ENCODE measurements at regions not wholly inside any gene's neighbourhood (a gene's known extent, or its start where the extent isn't known, plus 50 kb on each side); places are given as distances from the start of the nearest gene placed in this dataset.
"Not testable (repeated sequence)": the region's sequence is repeated elsewhere in the genome, so short reads cannot be mapped to it uniquely, and the experiment has no call there.

DNA sequence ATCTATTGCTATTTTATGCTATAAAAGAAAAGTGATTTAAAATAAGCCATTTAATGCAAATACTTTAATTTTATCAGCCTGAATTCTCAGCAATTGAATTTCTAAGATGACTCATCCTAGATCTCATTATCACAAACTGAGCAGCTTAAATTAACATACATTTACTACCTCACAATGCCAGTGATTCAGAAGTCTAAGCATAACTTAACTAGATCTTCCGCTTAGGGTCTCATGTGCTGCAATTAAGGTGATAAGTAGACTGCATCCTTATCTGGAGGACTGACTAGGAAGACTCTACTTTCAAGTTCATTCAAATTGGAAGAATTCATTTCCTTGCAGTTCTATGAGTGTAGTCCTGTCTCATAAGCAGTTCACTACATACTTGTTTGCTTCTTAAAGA, 286.6 kb downstream of the COL11A1 start:
- no peak for DNase-seq

DNA sequence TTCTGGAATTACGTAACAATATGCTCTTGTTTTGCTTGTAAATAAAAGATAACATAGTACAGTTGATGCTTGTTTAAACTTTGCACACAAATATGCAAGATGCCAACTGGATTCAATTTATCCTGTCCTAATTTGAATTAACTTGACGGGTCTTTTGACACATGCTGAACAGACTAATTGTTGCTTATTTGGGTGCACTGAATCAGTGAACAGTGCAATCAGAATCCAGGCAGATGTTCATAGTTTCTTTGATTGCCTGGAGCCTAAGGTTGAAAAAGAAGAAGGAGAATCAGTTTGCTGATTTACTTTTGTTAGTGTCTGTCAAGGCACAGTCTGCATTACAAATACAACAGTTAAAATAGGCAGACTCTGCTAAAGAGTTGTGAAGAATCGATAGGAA, 307.9 kb downstream of the COL11A1 start:
- DNase-seq = no peak

DNA sequence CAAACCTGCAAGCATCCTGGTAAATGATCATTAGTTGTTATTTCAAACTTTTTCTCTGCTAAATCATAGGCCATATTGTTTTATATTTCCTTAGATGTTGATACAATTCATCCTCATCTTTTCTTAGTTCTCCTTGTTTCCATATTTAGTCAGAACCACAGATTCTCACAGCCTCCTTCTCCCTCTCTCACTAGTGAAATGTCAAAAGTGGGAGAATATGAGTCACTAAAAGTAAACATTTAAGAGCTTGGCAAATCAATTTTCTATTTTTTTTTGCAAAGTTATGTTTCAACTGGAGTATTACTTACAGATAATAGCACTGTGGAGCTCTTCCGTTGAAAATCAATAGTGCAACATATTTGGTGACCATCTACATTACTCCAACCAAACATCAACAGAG, 308.8 kb downstream of the COL11A1 start:
- no peak for DNase-seq

DNA sequence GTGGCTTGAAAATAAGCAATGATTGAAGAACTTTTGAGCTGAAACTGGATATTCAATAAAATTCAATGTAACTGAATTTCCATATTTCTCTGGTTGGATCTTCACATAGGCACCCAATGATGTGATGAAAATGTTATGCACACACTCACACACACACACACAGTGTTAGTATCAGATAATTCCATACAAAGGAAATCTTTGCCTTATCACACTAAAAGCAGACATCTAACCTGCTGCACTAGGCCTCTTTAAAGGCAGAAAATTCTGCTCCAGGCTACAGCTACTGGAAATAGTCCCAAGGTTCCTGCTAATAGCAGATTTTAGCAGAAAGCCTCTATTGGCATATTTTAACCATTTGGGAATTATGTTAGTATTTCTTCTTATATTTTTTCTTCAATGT, 309.6 kb downstream of the COL11A1 start:
- DNase-seq = no peak

DNA sequence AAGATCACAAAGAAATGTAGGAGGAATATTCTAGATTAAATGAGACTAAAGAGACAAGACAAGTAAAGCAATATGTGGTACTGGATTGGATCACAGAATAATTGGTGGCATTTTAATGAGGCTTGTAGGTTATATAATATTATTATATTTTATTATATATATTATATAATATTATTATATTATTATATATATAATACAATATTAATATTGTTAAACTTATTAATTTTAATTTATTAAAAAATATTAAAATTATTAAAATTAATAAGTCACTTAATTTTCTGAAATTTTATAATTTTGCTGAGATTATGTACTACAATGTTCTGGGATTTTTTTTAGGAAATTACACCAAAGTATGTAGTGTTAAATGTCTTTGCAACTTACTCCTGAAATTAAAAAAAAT, 311.9 kb downstream of the COL11A1 start:
- no peak for DNase-seq

DNA sequence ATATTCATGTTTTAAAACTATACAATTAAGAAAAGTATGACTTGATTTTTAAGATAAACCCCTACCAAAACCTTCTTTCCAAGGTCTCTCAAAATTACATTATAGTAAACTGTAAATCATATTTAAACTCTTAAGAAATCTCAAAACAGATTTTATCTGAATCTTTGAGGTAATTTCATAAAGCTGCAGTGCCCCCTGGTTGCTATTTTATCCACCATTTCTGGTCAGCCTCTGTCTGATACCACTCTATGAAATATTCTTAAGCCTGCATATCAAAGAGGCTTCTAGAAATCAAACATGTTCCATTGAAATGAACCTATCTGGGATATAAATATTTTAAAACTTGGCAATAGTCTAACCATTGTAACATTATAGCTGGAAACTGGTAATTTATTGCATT, 317.3 kb downstream of the COL11A1 start:
- peak; percentile 54 for DNase-seq

DNA sequence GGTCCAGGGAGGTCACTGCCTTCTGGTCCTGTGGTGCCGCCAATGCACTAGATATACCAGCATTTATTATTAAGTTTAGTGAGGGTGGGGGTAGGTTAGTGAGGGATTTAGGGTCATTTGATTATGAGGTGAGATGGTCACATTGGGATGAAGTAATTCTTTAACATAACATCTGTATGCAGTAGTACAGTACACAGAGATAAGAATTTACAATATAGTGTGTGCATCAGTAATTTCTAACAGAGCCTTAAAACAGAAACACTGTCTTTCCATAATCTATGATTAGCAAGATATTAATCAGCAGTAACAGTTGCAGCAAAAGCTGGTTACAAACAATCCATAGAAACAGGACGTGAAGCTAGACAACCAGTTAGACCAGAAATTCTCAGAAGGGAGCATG, 318.4 kb downstream of the COL11A1 start:
- DNase-seq = not testable (repeated sequence)

DNA sequence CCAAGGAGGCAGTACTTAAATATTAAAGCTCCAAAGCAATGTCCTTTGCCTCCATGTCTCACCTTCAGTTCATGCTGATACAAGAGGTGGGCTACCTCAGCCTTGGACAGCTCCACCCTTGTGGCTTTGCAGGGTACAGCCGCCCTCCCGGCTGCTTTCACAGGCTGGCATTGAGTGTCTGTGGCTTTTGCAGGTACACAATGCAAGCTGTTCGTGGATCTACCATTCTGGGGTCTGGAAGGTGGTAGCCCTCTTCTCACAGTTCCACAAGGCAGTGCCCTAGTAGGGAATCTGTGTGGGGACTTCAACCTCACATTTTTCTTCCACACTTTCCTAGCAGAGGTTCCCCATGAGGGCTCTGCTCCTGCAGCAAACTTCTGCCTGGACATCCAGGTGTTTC, 324.8 kb downstream of the COL11A1 start:
- DNase-seq = no peak

DNA sequence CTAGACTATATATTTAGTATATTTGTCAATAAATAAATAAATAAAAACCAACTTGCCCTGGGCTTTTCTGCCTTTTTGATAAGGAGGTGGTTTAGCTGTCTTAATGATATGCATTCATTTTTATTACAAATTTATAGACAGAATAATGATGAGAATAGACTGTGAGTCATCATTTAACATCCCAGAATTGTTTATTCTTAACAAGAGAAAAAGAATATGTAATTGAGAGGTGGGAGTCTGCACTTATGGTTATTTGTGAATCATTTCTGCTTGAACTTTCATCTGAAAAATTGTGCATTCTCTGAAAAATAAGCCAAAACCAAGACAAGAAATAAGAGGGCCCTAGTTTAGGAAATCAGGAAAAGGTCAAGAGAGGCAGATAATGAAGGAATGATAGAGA, 326.2 kb downstream of the COL11A1 start:
- no peak for DNase-seq

DNA sequence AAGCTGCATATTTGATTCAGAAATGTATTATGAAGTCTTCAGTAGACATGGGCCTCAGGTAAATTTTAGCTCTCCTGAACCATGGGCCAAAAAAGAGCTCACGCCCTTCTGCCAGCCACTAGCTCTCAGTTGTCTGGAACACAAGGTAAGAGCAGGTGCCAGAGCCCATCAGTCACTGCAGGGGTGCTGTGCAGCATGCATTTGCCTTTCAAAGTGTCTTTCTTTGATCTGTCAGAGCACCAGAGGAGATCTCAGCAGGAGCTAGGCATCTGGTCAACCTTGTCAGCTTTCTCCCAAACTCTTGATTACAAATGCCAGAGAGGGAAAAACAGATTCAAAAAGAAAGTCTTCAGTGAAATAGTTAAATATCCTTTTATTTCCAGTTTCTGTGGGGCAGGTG, 332.3 kb downstream of the COL11A1 start:
- DNase-seq = peak; percentile 96

DNA sequence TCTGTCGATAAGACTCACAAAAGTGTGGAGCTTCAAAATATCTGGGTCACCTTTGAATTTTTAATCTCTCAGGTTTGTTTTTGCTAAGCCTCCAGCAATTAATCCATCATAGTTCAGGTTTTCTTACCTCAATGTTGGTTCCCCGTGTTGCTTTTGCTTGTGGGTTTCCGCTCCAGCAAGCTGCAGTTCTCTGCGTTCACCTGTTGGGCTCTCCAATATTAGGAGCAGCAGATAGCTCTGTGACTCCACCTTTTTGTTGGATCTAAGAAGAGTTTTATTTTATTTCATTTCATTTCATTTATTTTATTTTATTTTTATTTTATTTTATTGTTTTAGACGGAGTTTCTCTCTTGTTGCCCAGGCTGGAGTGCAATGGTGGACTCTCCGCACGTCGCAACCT, 335.5 kb downstream of the COL11A1 start:
- DNase-seq = no peak

DNA sequence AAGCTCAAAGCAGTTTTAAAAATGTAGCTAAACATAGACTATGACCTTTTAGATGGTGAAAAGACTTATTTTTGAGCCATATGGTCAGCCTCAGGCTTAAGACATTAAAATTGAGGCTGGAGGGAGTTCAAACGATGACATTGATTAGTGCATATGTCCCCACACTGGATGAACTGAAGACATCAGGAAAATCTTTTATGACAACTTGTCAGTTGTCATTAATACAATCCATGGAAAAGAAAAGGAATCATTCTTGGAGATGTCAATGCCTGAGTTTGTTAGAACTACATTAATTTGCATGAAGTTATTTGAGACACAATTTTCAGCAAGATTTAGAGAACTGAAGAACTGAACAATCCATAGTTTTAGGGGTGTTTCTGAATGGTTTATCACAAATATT, 349.9 kb downstream of the COL11A1 start:
- DNase-seq = no peak

DNA sequence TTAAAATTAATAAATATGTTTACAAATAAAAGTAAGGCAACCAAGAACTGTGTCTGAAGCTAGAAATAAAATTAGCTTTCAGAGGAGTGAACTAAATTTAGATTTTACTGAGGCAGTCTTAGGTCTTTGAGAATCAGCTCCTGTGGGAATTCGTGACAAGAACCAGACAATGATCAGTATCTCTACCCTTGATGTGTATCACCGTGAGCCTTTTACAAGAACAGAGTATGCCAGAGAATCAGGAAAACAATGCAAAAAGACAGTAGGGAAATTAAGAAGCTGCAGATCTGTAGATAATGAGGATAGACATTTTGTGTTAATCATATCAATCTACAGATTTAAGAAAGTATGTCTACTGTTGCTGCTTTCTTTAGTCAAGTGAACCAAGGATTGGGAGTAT, 351.0 kb downstream of the COL11A1 start:
- no peak for DNase-seq

DNA sequence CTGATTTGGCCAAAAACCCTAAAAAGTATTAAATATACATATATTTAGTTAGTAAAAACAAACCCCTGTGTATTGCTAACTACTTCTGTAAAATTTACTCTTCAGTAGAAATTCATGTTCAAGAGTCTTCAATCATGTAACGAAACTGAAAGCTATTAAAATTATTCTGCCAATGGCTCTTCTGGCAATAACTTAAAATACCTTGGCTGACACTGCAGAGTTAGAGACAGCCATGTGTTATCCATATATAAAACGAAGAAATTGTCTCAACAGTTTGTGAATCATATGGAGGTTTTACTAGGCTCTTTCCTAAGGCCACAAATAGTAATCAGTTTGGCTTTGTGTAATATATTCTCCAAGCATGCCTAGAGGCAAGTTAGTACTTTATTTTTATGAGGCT, 357.2 kb downstream of the COL11A1 start:
- no peak for DNase-seq

DNA sequence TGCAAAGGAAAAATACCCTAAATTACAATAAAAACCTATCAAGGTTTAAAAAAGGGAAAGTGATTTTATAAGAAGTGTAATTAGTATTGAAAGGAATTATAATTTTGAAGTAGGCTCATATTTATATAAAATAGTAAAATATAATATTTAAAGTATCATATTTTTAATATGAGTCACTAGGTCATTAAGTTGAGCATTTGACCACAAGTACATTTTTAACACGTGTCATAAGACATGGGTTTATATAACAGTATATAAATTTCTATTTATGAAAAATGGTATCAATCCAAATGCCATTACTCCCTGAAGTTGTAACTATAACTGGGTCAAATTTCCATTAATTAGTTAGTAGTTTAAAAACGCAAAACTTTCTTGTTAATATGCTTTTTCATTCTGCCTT, 365.9 kb downstream of the COL11A1 start:
- DNase-seq = no peak

DNA sequence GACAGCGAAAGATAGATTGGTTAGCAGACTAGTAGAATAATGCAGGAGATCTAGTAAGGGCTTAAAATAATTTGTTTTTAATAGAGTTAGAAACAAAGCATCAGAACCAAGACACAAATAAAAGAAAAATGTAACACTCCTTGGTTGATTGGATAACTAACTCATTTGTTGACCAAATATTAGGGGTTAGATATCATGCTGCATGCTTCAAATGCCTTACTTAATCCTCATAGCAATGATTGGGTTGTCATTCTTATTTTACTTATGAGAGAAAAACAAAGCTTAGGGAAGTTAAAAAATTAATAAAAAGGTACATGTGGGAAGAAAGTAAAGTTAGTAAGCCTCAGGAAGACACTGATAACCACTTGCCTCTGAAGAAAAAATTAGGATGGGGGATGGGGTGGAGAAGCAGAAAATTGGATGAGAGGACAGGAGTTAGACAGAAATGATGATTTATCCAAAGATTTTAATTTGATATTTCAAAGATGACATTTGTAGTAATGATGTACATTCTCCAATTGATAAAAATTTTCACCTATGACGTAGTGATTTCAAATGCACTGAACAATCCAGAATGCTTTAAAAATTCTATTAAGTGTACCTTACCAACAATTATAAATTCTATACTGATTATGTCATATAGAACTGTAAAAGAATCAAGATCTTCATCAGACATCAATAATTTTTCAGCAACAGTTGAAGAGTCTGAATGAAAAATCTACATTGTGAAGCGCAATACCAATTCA, 374.7 kb downstream of the COL11A1 start:
- DNase-seq = no peak

DNA sequence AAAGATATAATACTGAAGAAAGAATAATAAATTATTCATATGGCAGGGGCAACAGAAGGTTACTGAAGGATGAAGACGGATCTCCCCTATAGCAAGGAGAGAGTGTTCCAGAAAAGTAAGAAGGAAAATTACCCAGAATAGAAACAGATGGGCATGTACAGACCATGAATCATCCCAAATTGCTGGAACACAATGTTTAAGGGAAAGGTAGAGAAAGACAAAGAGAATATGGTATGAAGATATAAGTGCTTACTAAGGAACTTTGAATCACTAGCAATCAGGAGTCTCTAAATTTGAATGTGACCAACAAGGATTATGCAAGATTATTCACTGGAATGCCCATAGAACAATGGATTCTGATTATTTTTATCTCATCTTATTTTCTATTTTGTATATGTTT, 375.4 kb downstream of the COL11A1 start:
- no peak for DNase-seq

DNA sequence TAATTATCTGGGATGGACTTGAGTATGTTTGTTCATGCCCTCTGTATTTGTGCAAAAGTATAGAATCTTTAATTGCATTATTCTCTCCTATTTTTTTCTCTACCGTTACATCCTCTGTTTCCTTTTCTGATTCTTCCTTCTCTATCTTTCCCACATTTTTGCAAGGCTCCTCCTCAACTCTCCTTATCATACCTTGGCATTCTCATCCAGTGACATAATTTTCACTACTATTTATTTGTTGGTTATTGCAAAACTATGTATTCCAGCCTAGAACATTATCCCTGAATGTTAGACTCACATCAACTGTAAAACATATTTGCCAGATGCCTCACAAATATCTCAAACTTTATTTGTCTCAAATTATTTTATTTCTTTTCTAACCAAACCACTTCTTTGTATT, 381.9 kb downstream of the COL11A1 start:
- DNase-seq = no peak

DNA sequence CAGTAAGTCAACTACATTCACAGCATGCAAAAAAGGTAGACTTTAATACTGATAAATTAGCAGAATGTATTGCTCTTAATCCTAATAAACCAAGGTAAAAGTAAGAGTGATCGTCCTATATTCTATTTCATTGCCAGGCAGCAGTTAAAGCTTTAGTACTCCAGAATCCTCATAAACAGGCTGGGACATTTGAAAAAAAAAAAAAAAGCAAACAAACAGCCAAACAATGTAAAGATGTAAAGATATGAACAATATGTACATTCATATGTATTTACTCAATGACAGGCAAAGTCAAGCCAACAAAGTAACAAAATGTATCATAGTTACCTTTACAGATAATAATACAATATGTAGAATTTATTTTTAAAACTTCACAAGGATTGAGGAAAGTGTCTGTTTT, 383.6 kb downstream of the COL11A1 start:
- DNase-seq = no peak

DNA sequence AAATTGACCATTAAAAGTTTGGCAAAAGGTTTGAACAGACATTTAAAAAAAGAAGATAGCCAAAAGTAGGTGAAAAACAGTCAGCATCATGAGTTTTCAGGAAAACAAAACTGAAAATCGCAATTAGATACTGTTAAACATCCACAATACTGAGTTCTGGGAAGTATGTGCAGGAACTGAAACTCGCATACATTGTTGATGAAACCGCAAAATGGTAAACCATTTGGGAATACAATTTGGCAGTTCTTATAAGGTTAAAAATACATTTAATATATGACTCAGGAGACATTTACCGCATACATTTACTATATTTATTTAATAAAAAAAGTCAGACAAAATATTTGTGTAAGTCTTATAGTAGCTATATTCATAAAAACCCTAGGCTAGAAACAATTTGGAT, 393.2 kb downstream of the COL11A1 start:
- DNase-seq = no peak

DNA sequence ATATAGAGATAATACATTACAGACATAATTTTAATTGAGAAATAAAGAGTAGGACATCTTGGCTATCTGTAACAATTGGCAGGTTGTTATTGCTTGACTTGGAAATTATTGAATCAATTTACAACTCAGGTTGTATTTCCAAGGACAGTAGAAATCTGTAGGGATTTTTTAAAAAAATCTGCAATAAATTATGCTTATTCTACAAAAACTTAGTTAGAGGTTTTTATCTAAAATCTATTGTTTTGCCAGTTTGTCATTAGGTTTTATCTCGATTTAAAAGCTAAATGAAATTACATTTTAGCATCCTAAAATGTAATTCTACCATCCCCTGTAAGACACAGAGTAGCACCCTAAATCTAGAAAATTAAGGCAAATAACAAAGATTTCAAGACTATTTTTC, 408.8 kb downstream of the COL11A1 start:
- no peak for DNase-seq

DNA sequence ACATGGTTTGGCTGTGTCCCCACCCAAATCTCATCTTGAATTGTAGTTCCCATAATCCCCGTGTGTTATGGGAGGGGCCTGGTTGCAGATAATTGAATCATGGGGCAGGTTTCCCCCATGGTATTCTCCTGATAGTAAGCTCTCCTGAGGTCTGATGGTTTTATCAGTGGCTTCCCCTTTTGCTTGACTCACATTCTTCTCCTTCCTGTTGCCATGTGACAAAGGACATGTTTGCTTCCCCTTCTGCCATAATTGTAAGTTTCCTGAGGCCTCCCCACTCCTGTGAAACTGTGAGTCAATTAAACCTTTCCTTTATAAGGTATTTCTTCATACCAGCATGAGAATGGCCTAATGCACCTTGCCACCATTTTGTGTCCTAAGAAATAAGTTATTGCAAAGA, 415.0 kb downstream of the COL11A1 start:
- no peak for DNase-seq

DNA sequence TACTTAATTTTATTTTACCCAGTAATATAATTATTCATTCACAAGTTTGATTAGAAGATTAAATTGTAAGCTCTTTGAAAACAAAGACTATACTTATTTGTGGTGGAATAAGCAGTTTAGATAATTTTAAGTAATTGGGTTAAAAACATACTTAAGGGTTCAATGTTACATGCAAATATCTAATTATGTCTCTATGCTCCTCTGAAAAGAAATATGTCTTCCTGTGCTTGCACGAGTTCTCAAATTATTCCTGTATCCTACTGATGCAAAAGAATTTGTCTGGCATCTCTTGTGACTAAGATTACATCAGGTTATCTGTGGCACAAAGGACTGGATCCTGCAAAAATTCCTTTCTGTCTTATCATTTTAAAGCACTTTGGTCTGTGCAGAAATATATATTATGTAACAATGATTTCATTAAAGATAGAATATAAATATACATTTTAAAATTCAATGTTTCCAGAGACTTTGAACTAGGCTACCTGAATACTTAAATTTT, 416.7 kb downstream of the COL11A1 start:
- no peak for DNase-seq

DNA sequence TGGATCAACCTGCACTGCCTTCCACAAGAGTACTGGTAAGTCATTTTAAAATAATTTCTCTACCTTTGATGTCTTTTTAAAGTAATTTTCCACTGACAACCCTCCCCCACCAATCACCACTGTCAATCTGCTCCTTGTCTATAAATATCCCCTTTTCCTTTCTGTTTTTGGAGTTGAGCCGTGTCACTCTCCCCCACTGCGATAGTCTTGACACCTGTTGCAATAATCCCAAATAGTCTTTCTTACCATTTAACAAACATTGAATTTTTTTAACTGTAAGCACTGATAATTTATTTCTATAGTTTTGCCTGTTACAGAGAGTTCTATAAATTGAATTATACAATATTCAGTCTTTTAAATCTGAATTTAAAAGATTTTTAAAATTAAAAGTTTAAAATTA, 420.9 kb downstream of the COL11A1 start:
- DNase-seq = no peak

DNA sequence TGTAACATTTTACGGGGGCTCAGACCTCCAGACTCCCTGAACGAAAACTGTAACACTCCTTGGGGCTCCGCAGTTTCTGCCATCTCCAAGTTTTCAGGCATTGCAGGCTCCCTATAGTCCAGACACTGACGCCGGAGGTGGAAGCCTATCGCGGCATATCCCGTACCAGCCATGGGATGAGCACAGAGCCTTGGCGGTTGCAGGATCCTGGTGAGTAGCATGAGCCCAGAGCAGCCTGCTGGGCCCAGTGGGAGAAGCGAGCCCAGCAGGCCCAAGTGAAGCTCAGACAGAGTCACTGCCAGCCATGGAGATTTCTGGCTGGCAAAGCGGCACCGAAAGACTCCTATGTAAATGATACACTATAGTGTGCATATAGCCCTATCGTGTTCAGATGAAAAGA, 446.8 kb downstream of the COL11A1 start:
- no peak for DNase-seq

Measured in COR-L47 (cell line).